SK-N-SH (cell line): ENCODE measurements at regions not wholly inside any gene's neighbourhood (a gene's known extent, or its start where the extent isn't known, plus 50 kb on each side); places are given as distances from the start of the nearest gene placed in this dataset.

Experiments
- CTCF ChIA-PET: fragments of 300-600, 350-600 bp; formaldehyde crosslinking; extraction: SDS; loops from one replicate; lab custom pipeline; 2021; lab: Yijun Ruan, JAX
- POLR2A ChIA-PET: fragments of 350-600 bp; sonication (Branson Sonifier 250); formaldehyde crosslinking; extraction: SDS; loops from one replicate; lab custom pipeline; 2020; ENCODE audit warnings: antibody characterized with exemption, inconsistent platforms; lab: Yijun Ruan, JAX
- DNase-seq: peaks from one replicate; pipeline ENCODE4 v3.0.0; 2012
- H2AFZ ChIP-seq: fragments of 200-600 bp; sonication (generic); 2 replicates; pipeline ENCODE4 v1.8.1; 2016; ENCODE audit warnings: antibody characterized with exemption, mild to moderate bottlenecking, low read depth
- H3F3A ChIP-seq: fragments of 200-600 bp; sonication (generic); replicated peaks from 2 replicates; pipeline ENCODE3; 2016; ENCODE audit warnings: antibody characterized with exemption, mild to moderate bottlenecking; ENCODE audit not compliant: insufficient read depth
- H3K27ac ChIP-seq, 2 experiments: fragments of 200-500 bp in 1 of 2; fragments of 200-600 bp in 1 of 2; sonication (Bioruptor generic) in 1 of 2; sonication (generic), shearing (Covaris generic) in 1 of 2; 2 replicates each; pipeline versions ENCODE4 v1.5.1 to v1.6.1; 2014 to 2016; ENCODE audit warnings: low read depth in 2 of 2, inconsistent platforms in 1 of 2, low read length in 1 of 2, mild to moderate bottlenecking in 1 of 2, mixed read lengths in 1 of 2
- H3K27me3 ChIP-seq: fragments of 200-600 bp; sonication (generic), shearing (Covaris generic); 2 replicates; pipeline ENCODE4 v1.6.1; 2016; ENCODE audit warnings: mixed run types; ENCODE audit not compliant: insufficient read depth
- H3K36me3 ChIP-seq, 2 experiments: fragments of 200-500 bp in 1 of 2; fragments of 200-600 bp in 1 of 2; sonication (Bioruptor generic) in 1 of 2; sonication (generic) in 1 of 2; replicated peaks in 1 of 2; 2 replicates each; pipeline versions ENCODE3 to v1.5.1; 2014 to 2016; ENCODE audit warnings: low read length in 1 of 2, mild to moderate bottlenecking in 1 of 2; ENCODE audit not compliant: insufficient read depth in 2 of 2, control insufficient read depth in 1 of 2
- H3K4me1 ChIP-seq, 2 experiments: fragments of 200-500 bp in 1 of 2; fragments of 200-600 bp in 1 of 2; sonication (Bioruptor generic) in 1 of 2; sonication (generic), shearing (Covaris generic) in 1 of 2; 2 replicates each; pipeline versions ENCODE4 v1.5.1 to v1.6.1; 2014 to 2016; ENCODE audit warnings: low read depth in 1 of 2, low read length in 1 of 2, mixed run types in 1 of 2; ENCODE audit not compliant: insufficient read depth in 2 of 2, control insufficient read depth in 1 of 2
- H3K4me2 ChIP-seq: fragments of 200-600 bp; sonication (generic), shearing (Covaris generic); 2 replicates; pipeline ENCODE4 v1.6.1; 2017; ENCODE audit warnings: mixed run types
- H3K4me3 ChIP-seq, 2 experiments: fragments of 200-500 bp in 1 of 2; fragments of 200-600 bp in 1 of 2; sonication (Bioruptor generic) in 1 of 2; sonication (generic), shearing (Covaris generic) in 1 of 2; 2 replicates each; pipeline versions ENCODE4 v1.5.1 to v1.8.1; 2014 to 2016; ENCODE audit warnings: low read depth in 2 of 2, inconsistent platforms in 1 of 2, low read length in 1 of 2, mild to moderate bottlenecking in 1 of 2, mixed read lengths in 1 of 2, moderate library complexity in 1 of 2
- H3K79me2 ChIP-seq: fragments of 200-600 bp; sonication (generic); 2 replicates; pipeline ENCODE4 v1.8.1; 2017; ENCODE audit warnings: mild to moderate bottlenecking; ENCODE audit not compliant: insufficient read depth
- H3K9ac ChIP-seq: fragments of 200-600 bp; sonication (generic); 2 replicates; pipeline ENCODE4 v1.6.1; 2017; ENCODE audit warnings: mixed run types
- H3K9me2 ChIP-seq: fragments of 200-600 bp; sonication (generic); 2 replicates; pipeline ENCODE4 v1.6.1; 2017; ENCODE audit warnings: mixed run types
- H3K9me3 ChIP-seq: fragments of 200-600 bp; sonication (generic); 2 replicates; pipeline ENCODE4 v1.6.1; 2017; ENCODE audit warnings: mixed run types, mild to moderate bottlenecking, moderate library complexity
- H4K20me1 ChIP-seq: fragments of 200-600 bp; sonication (generic); 2 replicates; pipeline ENCODE4 v1.6.1; 2017; ENCODE audit warnings: mild to moderate bottlenecking, mixed run types; ENCODE audit not compliant: insufficient read depth
- CHD2 ChIP-seq: fragments of 150-350 bp; IDR thresholded peaks from 2 replicates; pipeline ENCODE4 v1.6.1; 2018; ENCODE audit warnings: low read length; ENCODE audit not compliant: partially characterized antibody
- EP300 ChIP-seq, 2 experiments: IDR thresholded peaks; 2 replicates each; pipeline versions ENCODE4 v1.4.0 to v1.6.1; 2012; ENCODE audit warnings: borderline replicate concordance in 1 of 2, low read depth in 1 of 2, low read length in 1 of 2
- FOXJ3 ChIP-seq: sonication (generic); formaldehyde crosslinking; IDR thresholded peaks from 2 replicates; pipeline ENCODE4 v1.5.1; 2020; ENCODE audit warnings: mild to moderate bottlenecking, missing genetic modification reagents
- GABPA ChIP-seq: IDR thresholded peaks from 2 replicates; pipeline ENCODE4 v1.4.0; 2012; ENCODE audit warnings: low read depth, mild to moderate bottlenecking
- GATA2 ChIP-seq: sonication (generic); formaldehyde crosslinking; IDR thresholded peaks from 2 replicates; pipeline ENCODE4 v1.5.0; 2020; ENCODE audit warnings: mild to moderate bottlenecking, missing genetic modification reagents
- JUND ChIP-seq: IDR thresholded peaks from 2 replicates; pipeline ENCODE4 v1.4.0; 2012
- NRF1 ChIP-seq: IDR thresholded peaks from 2 replicates; pipeline ENCODE4 v1.6.1; 2012; ENCODE audit warnings: low read depth, mild to moderate bottlenecking, low read length
- RFX5 ChIP-seq: IDR thresholded peaks from 2 replicates; pipeline ENCODE4 v1.6.1; 2012; ENCODE audit warnings: mild to moderate bottlenecking, improper control_type of control experiment, low read length
- RXRA ChIP-seq: IDR thresholded peaks from 2 replicates; pipeline ENCODE4 v1.4.0; 2012; ENCODE audit warnings: low read depth, mild to moderate bottlenecking, borderline replicate concordance
- SMC3 ChIP-seq: IDR thresholded peaks from 2 replicates; pipeline ENCODE4 v1.6.1; 2012; ENCODE audit warnings: low read depth, low read length, improper control_type of control experiment
- TAF1 ChIP-seq: IDR thresholded peaks from 2 replicates; pipeline ENCODE4 v1.6.1; 2012; ENCODE audit warnings: low read depth, mild to moderate bottlenecking, low read length, moderate library complexity, borderline replicate concordance
- TEAD4 ChIP-seq: IDR thresholded peaks from 2 replicates; pipeline ENCODE4 v1.4.0; 2012; ENCODE audit warnings: mild to moderate bottlenecking, borderline replicate concordance; ENCODE audit not compliant: insufficient read depth
- WGBS: methylation state at CpG from one replicate; pipeline ENCODE4 v1.1.6; 2017; ENCODE audit warnings: low lambda C conversion rate; 5-methylcytosine and 5-hydroxymethylcytosine counted together
- TF ChIP-seq, protein P1 (sequence below): fragments of 200-600 bp; sonication (generic); IDR thresholded peaks from 2 replicates; pipeline ENCODE4 v1.6.1; 2017; ENCODE audit warnings: antibody characterized with exemption, mild to moderate bottlenecking, moderate library complexity
- TF ChIP-seq, protein P2 (sequence below): IDR thresholded peaks from 2 replicates; pipeline ENCODE4 v1.4.0; 2012; ENCODE audit warnings: low read depth, borderline replicate concordance
- TF ChIP-seq, protein P3 (sequence below): fragments of 150-350 bp; IDR thresholded peaks from 2 replicates; pipeline ENCODE4 v1.6.1; 2016; ENCODE audit warnings: mild to moderate bottlenecking, low read depth, low read length
- TF ChIP-seq, protein P4 (sequence below): IDR thresholded peaks from 2 replicates; pipeline ENCODE4 v1.6.1; 2012; ENCODE audit warnings: mild to moderate bottlenecking, low read depth, low read length, moderate library complexity

DNA sequence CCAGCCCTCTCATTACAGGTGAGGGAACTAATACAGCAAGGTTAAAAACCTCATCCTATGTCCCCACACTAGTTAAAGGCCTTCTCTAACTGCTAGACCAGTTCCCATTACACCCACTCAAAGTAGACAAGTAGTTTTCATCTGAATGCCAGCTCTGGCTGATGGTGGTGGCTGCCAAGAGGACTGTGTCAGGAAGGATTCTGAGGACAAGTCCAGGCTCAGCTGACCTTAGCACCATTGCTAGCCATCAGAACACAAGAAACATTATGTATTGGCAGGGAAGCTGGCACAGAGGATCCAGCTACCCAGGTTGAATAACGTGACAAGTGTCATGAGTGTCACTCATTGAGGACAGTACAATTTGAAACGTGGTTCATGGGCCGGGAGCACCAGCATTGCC, 163.4 kb downstream of the HSD17B3 start:
- CTCF ChIA-PET = no interaction called here
- POLR2A ChIA-PET = no interaction called here
- Histone ChIP-seq H3K9me3 (no peaks in the 10 kb centered on the region), H3K27me3 (no peaks in the 10 kb centered on the region), H2AFZ (no peak overlapping the region), H3K36me3 (no peaks in the 10 kb centered on the region), H3K4me1 (peaks cover 0 to 17% of the 10 kb centered on the region in 2 experiments; a peak in 1 of 4 replicates), H3K27ac (no peak overlapping the region), H3K79me2 (no peaks in the 10 kb centered on the region), H3K9me2 (no peaks in the 10 kb centered on the region), H3K4me3 (no peak overlapping the region), H3K4me2 (no peak overlapping the region), H3K9ac (no peak overlapping the region), H4K20me1 (no peaks in the 10 kb centered on the region), H3F3A (no peaks in the 10 kb centered on the region)
- no peak for DNase-seq
- TF ChIP-seq, protein P1, sequence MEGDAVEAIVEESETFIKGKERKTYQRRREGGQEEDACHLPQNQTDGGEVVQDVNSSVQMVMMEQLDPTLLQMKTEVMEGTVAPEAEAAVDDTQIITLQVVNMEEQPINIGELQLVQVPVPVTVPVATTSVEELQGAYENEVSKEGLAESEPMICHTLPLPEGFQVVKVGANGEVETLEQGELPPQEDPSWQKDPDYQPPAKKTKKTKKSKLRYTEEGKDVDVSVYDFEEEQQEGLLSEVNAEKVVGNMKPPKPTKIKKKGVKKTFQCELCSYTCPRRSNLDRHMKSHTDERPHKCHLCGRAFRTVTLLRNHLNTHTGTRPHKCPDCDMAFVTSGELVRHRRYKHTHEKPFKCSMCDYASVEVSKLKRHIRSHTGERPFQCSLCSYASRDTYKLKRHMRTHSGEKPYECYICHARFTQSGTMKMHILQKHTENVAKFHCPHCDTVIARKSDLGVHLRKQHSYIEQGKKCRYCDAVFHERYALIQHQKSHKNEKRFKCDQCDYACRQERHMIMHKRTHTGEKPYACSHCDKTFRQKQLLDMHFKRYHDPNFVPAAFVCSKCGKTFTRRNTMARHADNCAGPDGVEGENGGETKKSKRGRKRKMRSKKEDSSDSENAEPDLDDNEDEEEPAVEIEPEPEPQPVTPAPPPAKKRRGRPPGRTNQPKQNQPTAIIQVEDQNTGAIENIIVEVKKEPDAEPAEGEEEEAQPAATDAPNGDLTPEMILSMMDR = no peak
- TF ChIP-seq FOXJ3 (no peak), RXRA (no peak), EP300 (IDR thresholded peaks at IDR 0.05; ENCODE audit: borderline replicate concordance in 1 of 2, low read depth in 1 of 2, low read length in 1 of 2) (no peak), RFX5 (no peak), JUND (no peak)
- TF ChIP-seq, protein P2, sequence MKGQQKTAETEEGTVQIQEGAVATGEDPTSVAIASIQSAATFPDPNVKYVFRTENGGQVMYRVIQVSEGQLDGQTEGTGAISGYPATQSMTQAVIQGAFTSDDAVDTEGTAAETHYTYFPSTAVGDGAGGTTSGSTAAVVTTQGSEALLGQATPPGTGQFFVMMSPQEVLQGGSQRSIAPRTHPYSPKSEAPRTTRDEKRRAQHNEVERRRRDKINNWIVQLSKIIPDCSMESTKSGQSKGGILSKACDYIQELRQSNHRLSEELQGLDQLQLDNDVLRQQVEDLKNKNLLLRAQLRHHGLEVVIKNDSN = no peak
- TF ChIP-seq, protein P3, sequence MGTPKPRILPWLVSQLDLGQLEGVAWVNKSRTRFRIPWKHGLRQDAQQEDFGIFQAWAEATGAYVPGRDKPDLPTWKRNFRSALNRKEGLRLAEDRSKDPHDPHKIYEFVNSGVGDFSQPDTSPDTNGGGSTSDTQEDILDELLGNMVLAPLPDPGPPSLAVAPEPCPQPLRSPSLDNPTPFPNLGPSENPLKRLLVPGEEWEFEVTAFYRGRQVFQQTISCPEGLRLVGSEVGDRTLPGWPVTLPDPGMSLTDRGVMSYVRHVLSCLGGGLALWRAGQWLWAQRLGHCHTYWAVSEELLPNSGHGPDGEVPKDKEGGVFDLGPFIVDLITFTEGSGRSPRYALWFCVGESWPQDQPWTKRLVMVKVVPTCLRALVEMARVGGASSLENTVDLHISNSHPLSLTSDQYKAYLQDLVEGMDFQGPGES = no peak
- 79% methylated on average over 3 of the region's 3 CpGs for WGBS

DNA sequence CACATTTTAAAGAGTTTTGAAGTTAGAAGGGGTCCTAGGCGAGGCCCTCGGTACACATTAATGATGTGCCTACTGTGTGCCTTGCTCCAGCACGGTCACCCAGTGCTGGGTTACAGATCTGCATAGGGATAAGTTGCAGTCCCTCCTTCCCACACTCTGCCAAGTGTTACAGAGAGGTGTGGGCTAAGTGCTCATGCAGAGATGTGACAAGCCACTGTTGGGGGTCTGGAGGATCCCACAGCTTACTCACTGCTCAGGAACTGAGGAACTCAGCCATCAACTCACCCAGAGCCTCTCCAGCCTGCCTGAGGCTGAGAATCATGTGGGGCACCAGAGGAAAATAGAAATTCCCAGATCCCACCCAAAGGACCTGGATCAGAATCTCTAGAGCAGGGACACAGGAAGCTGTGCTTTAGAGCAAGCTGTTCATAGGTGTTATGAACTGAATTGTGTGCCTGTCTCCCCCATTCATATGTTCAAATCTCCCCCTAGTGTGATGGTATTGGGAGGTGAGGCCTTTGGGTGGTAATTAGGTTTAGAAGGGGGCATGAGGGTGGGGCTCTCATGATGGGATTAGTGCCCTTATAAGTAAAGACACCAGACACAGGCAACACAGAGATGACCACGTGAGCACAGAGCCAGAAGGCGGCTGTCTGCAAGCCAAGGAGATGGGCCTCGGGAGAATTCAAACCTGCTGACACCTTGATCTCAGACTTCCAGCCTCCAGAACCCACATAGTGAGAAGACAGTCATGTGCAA, 164.1 kb downstream of the HSD17B3 start:
- Histone ChIP-seq H3K4me1 (peaks cover 0 to 17% of the 10 kb centered on the region in 2 experiments; a peak in 1 of 4 replicates), H4K20me1 (no peaks in the 10 kb centered on the region), H3K27ac (no peak overlapping the region), H3K9ac (no peak overlapping the region), H3K4me2 (no peak overlapping the region), H3K9me3 (no peaks in the 10 kb centered on the region), H3K4me3 (no peak overlapping the region), H3K27me3 (no peaks in the 10 kb centered on the region; the same call in 1 of the 2 replicates), H3K79me2 (no peaks in the 10 kb centered on the region), H3K9me2 (no peaks in the 10 kb centered on the region), H2AFZ (no peak overlapping the region), H3F3A (no peaks in the 10 kb centered on the region), H3K36me3 (no peaks in the 10 kb centered on the region)
- 47% methylated on average over 5 of the region's 6 CpGs for WGBS
- POLR2A ChIA-PET = no interaction called here
- no peak for DNase-seq
- CTCF ChIA-PET = interaction anchor here (1.0 kb wide), 1 partner anchor 9 kb away, joined by 3 read pairs; no protein-coding TSS in a partner anchor
- no peak for TF ChIP-seq TAF1
- no peak for TF ChIP-seq TEAD4
- TF ChIP-seq CHD2 = no peak
- TF ChIP-seq NRF1 = no peak
- TF ChIP-seq, protein P4, sequence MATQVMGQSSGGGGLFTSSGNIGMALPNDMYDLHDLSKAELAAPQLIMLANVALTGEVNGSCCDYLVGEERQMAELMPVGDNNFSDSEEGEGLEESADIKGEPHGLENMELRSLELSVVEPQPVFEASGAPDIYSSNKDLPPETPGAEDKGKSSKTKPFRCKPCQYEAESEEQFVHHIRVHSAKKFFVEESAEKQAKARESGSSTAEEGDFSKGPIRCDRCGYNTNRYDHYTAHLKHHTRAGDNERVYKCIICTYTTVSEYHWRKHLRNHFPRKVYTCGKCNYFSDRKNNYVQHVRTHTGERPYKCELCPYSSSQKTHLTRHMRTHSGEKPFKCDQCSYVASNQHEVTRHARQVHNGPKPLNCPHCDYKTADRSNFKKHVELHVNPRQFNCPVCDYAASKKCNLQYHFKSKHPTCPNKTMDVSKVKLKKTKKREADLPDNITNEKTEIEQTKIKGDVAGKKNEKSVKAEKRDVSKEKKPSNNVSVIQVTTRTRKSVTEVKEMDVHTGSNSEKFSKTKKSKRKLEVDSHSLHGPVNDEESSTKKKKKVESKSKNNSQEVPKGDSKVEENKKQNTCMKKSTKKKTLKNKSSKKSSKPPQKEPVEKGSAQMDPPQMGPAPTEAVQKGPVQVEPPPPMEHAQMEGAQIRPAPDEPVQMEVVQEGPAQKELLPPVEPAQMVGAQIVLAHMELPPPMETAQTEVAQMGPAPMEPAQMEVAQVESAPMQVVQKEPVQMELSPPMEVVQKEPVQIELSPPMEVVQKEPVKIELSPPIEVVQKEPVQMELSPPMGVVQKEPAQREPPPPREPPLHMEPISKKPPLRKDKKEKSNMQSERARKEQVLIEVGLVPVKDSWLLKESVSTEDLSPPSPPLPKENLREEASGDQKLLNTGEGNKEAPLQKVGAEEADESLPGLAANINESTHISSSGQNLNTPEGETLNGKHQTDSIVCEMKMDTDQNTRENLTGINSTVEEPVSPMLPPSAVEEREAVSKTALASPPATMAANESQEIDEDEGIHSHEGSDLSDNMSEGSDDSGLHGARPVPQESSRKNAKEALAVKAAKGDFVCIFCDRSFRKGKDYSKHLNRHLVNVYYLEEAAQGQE = no peak
- no peak for TF ChIP-seq SMC3
- TF ChIP-seq, protein P3 = no peak
- TF ChIP-seq JUND = no peak
- TF ChIP-seq GABPA = no peak
- TF ChIP-seq GATA2 (CRISPR knock-in tag) = no peak
